KMS-11 (cell line): ENCODE measurements at regions not wholly inside any gene's neighbourhood (a gene's known extent, or its start where the extent isn't known, plus 50 kb on each side); places are given as distances from the start of the nearest gene placed in this dataset.

Source experiments
- H2AFZ ChIP-seq: fragments of 200-600 bp; sonication (generic); 2 replicates; pipeline ENCODE4 v1.6.1; 2016; ENCODE audit warnings: antibody characterized with exemption, mixed run types, low read depth
- H3K27ac ChIP-seq: fragments of 200-600 bp; sonication (generic); 2 replicates; pipeline ENCODE4 v1.6.1; 2016; ENCODE audit warnings: mild to moderate bottlenecking, mixed run types
- H3K27me3 ChIP-seq: fragments of 200-600 bp; sonication (generic); 2 replicates; pipeline ENCODE4 v1.6.1; 2017; ENCODE audit warnings: mild to moderate bottlenecking, low read depth, mixed run types, moderate library complexity; ENCODE audit not compliant: insufficient read depth
- H3K36me3 ChIP-seq: fragments of 200-600 bp; sonication (generic); 2 replicates; pipeline ENCODE4 v1.6.1; 2017; ENCODE audit warnings: mild to moderate bottlenecking, mixed run types; ENCODE audit not compliant: insufficient read depth
- H3K4me1 ChIP-seq: fragments of 200-600 bp; sonication (generic); 2 replicates; pipeline ENCODE4 v1.6.1; 2016; ENCODE audit warnings: mild to moderate bottlenecking, low read depth, mixed run types; ENCODE audit not compliant: poor library complexity, severe bottlenecking
- H3K4me2 ChIP-seq: fragments of 200-600 bp; sonication (generic); 2 replicates; pipeline ENCODE4 v1.7.0; 2016; ENCODE audit warnings: mild to moderate bottlenecking, mixed run types
- H3K4me3 ChIP-seq: fragments of 200-600 bp; sonication (generic); IDR thresholded peaks from 2 replicates; pipeline ENCODE4 v1.6.1; 2017; ENCODE audit warnings: low read depth, low read length, mixed read lengths; ENCODE audit not compliant: insufficient read depth
- H3K79me2 ChIP-seq: fragments of 200-600 bp; sonication (generic); 2 replicates; pipeline ENCODE4 v1.6.1; 2016; ENCODE audit warnings: low read depth, mixed run types; ENCODE audit not compliant: insufficient read depth
- H3K9ac ChIP-seq: fragments of 200-600 bp; sonication (generic); 2 replicates; pipeline ENCODE4 v1.6.1; 2016; ENCODE audit warnings: mild to moderate bottlenecking, mixed run types
- H4K20me1 ChIP-seq: fragments of 200-600 bp; sonication (generic); 2 replicates; pipeline ENCODE4 v1.6.1; 2016; ENCODE audit warnings: mild to moderate bottlenecking, mixed run types; ENCODE audit not compliant: insufficient read depth
- TF ChIP-seq, protein P1 (sequence below): fragments of 200-600 bp; sonication (generic); conservative IDR thresholded peaks from 2 replicates; pipeline ENCODE4 v1.6.1; 2017; ENCODE audit warnings: low read depth, mild to moderate bottlenecking, antibody characterized with exemption, low read length, moderate library complexity, mixed read lengths

DNA sequence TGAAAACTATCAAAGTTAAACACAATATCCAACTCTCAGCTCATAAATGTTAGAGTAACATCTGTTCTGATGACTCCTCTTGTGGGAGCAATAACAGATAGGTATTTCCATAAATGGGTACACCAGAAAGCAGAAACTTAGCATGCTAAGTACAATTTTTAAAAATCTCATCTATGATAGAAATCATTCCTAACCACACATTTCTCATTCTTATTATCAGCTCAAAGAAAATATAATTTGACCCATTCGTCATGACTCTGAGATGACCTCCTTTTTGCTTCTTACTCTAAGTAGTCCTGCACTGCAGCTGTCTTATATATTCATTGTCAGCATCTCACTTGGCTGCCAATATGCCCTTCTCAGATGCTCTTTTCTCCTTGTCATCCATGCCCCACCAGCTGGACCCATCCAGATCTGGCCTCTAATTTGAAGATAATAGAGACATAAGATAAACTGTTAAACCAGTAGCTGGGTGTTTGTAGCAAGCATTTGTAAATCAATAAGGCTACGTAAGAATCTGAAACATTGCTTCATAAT lies 298.3 kb downstream of the KCNS3 start:
- Histone ChIP-seq H3K9ac (no peak overlapping the region), H2AFZ (no peak overlapping the region), H3K36me3 (no peaks in the 10 kb centered on the region), H4K20me1 (no peaks in the 10 kb centered on the region), H3K79me2 (no peaks in the 10 kb centered on the region), H3K4me1 (no peaks in the 10 kb centered on the region), H3K27ac (no peak overlapping the region), H3K27me3 (no peaks in the 10 kb centered on the region), H3K4me2 (no peak overlapping the region), H3K4me3 (no peak overlapping the region)
- TF ChIP-seq, protein P1, sequence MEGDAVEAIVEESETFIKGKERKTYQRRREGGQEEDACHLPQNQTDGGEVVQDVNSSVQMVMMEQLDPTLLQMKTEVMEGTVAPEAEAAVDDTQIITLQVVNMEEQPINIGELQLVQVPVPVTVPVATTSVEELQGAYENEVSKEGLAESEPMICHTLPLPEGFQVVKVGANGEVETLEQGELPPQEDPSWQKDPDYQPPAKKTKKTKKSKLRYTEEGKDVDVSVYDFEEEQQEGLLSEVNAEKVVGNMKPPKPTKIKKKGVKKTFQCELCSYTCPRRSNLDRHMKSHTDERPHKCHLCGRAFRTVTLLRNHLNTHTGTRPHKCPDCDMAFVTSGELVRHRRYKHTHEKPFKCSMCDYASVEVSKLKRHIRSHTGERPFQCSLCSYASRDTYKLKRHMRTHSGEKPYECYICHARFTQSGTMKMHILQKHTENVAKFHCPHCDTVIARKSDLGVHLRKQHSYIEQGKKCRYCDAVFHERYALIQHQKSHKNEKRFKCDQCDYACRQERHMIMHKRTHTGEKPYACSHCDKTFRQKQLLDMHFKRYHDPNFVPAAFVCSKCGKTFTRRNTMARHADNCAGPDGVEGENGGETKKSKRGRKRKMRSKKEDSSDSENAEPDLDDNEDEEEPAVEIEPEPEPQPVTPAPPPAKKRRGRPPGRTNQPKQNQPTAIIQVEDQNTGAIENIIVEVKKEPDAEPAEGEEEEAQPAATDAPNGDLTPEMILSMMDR, result no peak

GRCh38 chr2:18172607-18173006 lies 294.1 kb downstream of the KCNS3 start:
- Histone ChIP-seq H3K9ac (no peak overlapping the region), H4K20me1 (no peaks in the 10 kb centered on the region), H3K27me3 (no peaks in the 10 kb centered on the region), H3K36me3 (no peaks in the 10 kb centered on the region), H3K79me2 (no peaks in the 10 kb centered on the region), H3K4me3 (no peak overlapping the region), H3K27ac (no peak overlapping the region), H3K4me1 (no peaks in the 10 kb centered on the region), H2AFZ (no peak overlapping the region), H3K4me2 (no peak overlapping the region)
- TF ChIP-seq, protein P1, result no peak

GRCh38 chr2:18171191-18172139 lies 293.0 kb downstream of the KCNS3 start:
- H3K4me3 ChIP-seq, result no peak overlapping the region
- H3K9ac ChIP-seq, result no peak overlapping the region
- H4K20me1 ChIP-seq, result no peaks in the 10 kb centered on the region
- no peak overlapping the region for H3K27ac ChIP-seq
- H3K79me2 ChIP-seq, result no peaks in the 10 kb centered on the region
- no peak overlapping the region for H2AFZ ChIP-seq
- TF ChIP-seq, protein P1, result no peak
- H3K27me3 ChIP-seq, result no peaks in the 10 kb centered on the region
- H3K4me2 ChIP-seq, result no peak overlapping the region
- H3K4me1 ChIP-seq, result no peaks in the 10 kb centered on the region
- no peaks in the 10 kb centered on the region for H3K36me3 ChIP-seq

- Histone ChIP-seq H3K4me3 (no peak overlapping the region), H3K36me3 (no peaks in the 10 kb centered on the region), H3K27ac (no peak overlapping the region), H3K4me2 (no peak overlapping the region), H4K20me1 (no peaks in the 10 kb centered on the region), H2AFZ (no peak overlapping the region), H3K9ac (no peak overlapping the region), H3K4me1 (no peaks in the 10 kb centered on the region), H3K27me3 (no peaks in the 10 kb centered on the region), H3K79me2 (no peaks in the 10 kb centered on the region)
- TF ChIP-seq, protein P1, result no peak
Observed at GRCh38 chr2:18170642-18171041, 292.2 kb downstream of the KCNS3 start.
